ENCODE measurements at regions not wholly inside any gene's neighbourhood (a gene's known extent, or its start where the extent isn't known, plus 50 kb on each side); places are given as distances from the start of the nearest gene placed in this dataset.
"Not testable (repeated sequence)": the region's sequence is repeated elsewhere in the genome, so short reads cannot be mapped to it uniquely, and the experiment has no call there.

GRCh38 chr12:42923583-42923982 lies 334.0 kb upstream of the PRICKLE1 start:
- no peak for DNase-seq (ENCODE audit: low read depth)

GRCh38 chr12:42923156-42923555 lies 333.6 kb upstream of the PRICKLE1 start:
- no peak for DNase-seq (ENCODE audit: low read depth)

GRCh38 chr12:42922505-42922850 lies 332.9 kb upstream of the PRICKLE1 start:
- DNase-seq (ENCODE audit: low read depth), result no peak

- DNase-seq (ENCODE audit: low read depth), result no peak
These were observed 332.4 kb upstream of the PRICKLE1 start for GRCh38 chr12:42921741-42922504.

GRCh38 chr12:42919691-42920090 lies 330.1 kb upstream of the PRICKLE1 start:
- no peak for DNase-seq (ENCODE audit: low read depth)

GRCh38 chr12:42918443-42918842 lies 328.9 kb upstream of the PRICKLE1 start:
- DNase-seq (ENCODE audit: low read depth), result no peak

- no peak for DNase-seq (ENCODE audit: low read depth)
These were observed 326.6 kb upstream of the PRICKLE1 start for GRCh38 chr12:42916143-42916542.

- no peak for DNase-seq (ENCODE audit: low read depth)
These were observed 325.9 kb upstream of the PRICKLE1 start for GRCh38 chr12:42915426-42915825.

GRCh38 chr12:42912367-42912766 lies 322.8 kb upstream of the PRICKLE1 start:
- DNase-seq (ENCODE audit: low read depth), result no peak

GRCh38 chr12:42910656-42911055 lies 321.1 kb upstream of the PRICKLE1 start:
- no peak for DNase-seq (ENCODE audit: low read depth)

- no peak for DNase-seq (ENCODE audit: low read depth)
These were observed 319.2 kb upstream of the PRICKLE1 start for GRCh38 chr12:42908712-42909111.

GRCh38 chr12:42906801-42907200 lies 317.3 kb upstream of the PRICKLE1 start:
- not testable (repeated sequence) for DNase-seq (ENCODE audit: low read depth)

GRCh38 chr12:42905419-42905705 lies 315.8 kb upstream of the PRICKLE1 start:
- no peak for DNase-seq (ENCODE audit: low read depth)

- DNase-seq (ENCODE audit: low read depth), result no peak
These were observed 315.3 kb upstream of the PRICKLE1 start for GRCh38 chr12:42904683-42905418.

GRCh38 chr12:42903736-42904135 lies 314.2 kb upstream of the PRICKLE1 start:
- DNase-seq (ENCODE audit: low read depth), result no peak

GRCh38 chr12:42902001-42902400 lies 312.5 kb upstream of the PRICKLE1 start:
- no peak for DNase-seq (ENCODE audit: low read depth)

GRCh38 chr12:42893803-42894202 lies 304.3 kb upstream of the PRICKLE1 start:
- DNase-seq (ENCODE audit: low read depth), result no peak

- DNase-seq (ENCODE audit: low read depth), result no peak
These were observed 303.4 kb upstream of the PRICKLE1 start for GRCh38 chr12:42892702-42893551.

GRCh38 chr12:42887657-42888056 lies 298.1 kb upstream of the PRICKLE1 start:
- DNase-seq (ENCODE audit: low read depth), result no peak

GRCh38 chr12:42886160-42886559 lies 296.6 kb upstream of the PRICKLE1 start:
- no peak for DNase-seq (ENCODE audit: low read depth)

- DNase-seq (ENCODE audit: low read depth), result no peak
These were observed 296.1 kb upstream of the PRICKLE1 start for GRCh38 chr12:42885677-42886076.

GRCh38 chr12:42884116-42884515 lies 294.6 kb upstream of the PRICKLE1 start:
- DNase-seq (ENCODE audit: low read depth), result no peak

- DNase-seq (ENCODE audit: low read depth), result no peak
These were observed 283.9 kb upstream of the PRICKLE1 start for GRCh38 chr12:42873401-42873800.

Data from LHCN-M2 (cell line).